ENCODE measurements at regions not wholly inside any gene's neighbourhood (a gene's known extent, or its start where the extent isn't known, plus 50 kb on each side); places are given as distances from the start of the nearest gene placed in this dataset.

DNA sequence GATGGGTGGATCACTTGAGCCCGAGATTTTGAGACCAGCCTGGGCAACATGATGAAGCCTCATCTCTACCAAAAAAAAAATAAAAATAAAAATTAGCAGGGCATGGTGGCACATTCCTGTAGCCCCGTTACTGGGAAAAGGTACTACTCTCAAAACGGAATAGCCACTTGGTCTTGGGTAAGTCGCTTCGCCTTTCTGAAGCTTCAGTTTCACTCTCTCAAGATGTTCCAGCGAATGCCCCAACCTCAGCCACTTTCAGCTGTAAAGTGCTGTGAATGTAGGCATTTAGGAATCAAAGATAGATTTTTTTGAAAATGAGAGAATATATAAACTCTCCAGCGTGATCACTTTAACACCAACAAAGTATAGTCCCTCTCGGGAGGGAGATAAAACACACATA is 154.1 kb upstream of the HS3ST3A1 start:
- H3K4me3 Mint-ChIP-seq, result no peak overlapping the region
- no peaks in the 10 kb centered on the region for H3K36me3 Mint-ChIP-seq
- TF ChIP-seq CTCF (IDR thresholded peaks at IDR 0.05; ENCODE audit: unreplicated experiment), result no peak
- no peak for DNase-seq (ENCODE audit: low spot score in 2 of 2, unreplicated experiment in 2 of 2)
- no peaks in the 10 kb centered on the region for H3K9me3 Mint-ChIP-seq
- no peak overlapping the region for H3K27ac Mint-ChIP-seq
- peaks cover 27% of the 10 kb centered on the region for H3K4me1 Mint-ChIP-seq
- H3K27me3 Mint-ChIP-seq (ENCODE audit: low read depth), result no peaks in the 10 kb centered on the region

DNA sequence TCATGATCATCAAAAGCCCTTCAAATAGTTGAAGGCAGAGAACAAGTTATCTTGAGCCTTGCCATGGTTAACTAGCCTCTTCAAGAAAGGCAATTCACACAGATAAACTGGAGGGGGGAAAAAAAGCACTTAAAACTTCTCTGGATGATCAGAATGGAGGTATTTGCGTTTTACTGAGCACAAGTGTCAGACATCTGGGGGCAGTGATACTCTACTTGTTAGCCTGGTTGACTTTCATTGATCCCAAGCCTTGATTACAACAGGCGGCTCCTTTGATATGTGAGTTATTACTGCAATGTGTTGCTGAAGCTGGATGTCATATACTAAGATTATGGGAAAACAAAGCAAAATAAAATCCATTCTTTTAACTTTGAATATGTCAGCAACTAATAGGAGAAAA is 155.0 kb upstream of the HS3ST3A1 start:
- H3K27ac Mint-ChIP-seq, result no peak overlapping the region
- no peaks in the 10 kb centered on the region for H3K27me3 Mint-ChIP-seq (ENCODE audit: low read depth)
- H3K4me1 Mint-ChIP-seq, result peaks cover 18% of the 10 kb centered on the region
- no peak for DNase-seq (ENCODE audit: low spot score in 2 of 2, unreplicated experiment in 2 of 2)
- H3K4me3 Mint-ChIP-seq, result no peak overlapping the region
- no peaks in the 10 kb centered on the region for H3K36me3 Mint-ChIP-seq
- no peak for TF ChIP-seq CTCF (IDR thresholded peaks at IDR 0.05; ENCODE audit: unreplicated experiment)
- no peaks in the 10 kb centered on the region for H3K9me3 Mint-ChIP-seq

GRCh38 chr17:13757871-13758270 is 156.1 kb upstream of the HS3ST3A1 start:
- DNase-seq (ENCODE audit: low spot score in 2 of 2, unreplicated experiment in 2 of 2), result no peak
- Mint-ChIP-seq H3K36me3 (no peaks in the 10 kb centered on the region), H3K27ac (no peak overlapping the region)

GRCh38 chr17:13759518-13760335 is 158.0 kb upstream of the HS3ST3A1 start:
- TF ChIP-seq CTCF (IDR thresholded peaks at IDR 0.05; ENCODE audit: unreplicated experiment), result no peak
- H3K27ac Mint-ChIP-seq, result no peak overlapping the region
- no peak for DNase-seq (ENCODE audit: low spot score in 2 of 2, unreplicated experiment in 2 of 2)
- H3K4me1 Mint-ChIP-seq, result peaks cover 15% of the 10 kb centered on the region
- H3K9me3 Mint-ChIP-seq, result peaks cover 5% of the 10 kb centered on the region
- no peaks in the 10 kb centered on the region for H3K36me3 Mint-ChIP-seq
- no peak overlapping the region for H3K4me3 Mint-ChIP-seq
- H3K27me3 Mint-ChIP-seq (ENCODE audit: low read depth), result no peaks in the 10 kb centered on the region

More at GRCh38 chr17:13757871-13758270, 156.1 kb upstream of the HS3ST3A1 start:
- Mint-ChIP-seq H3K4me1 (peaks cover 18% of the 10 kb centered on the region), H3K4me3 (no peak overlapping the region), H3K27me3 (ENCODE audit: low read depth) (no peaks in the 10 kb centered on the region), H3K9me3 (no peaks in the 10 kb centered on the region)
- no peak for TF ChIP-seq CTCF (IDR thresholded peaks at IDR 0.05; ENCODE audit: unreplicated experiment)

- Mint-ChIP-seq H3K27me3 (ENCODE audit: low read depth) (no peaks in the 10 kb centered on the region), H3K27ac (no peak overlapping the region), H3K4me1 (peaks cover 14% of the 10 kb centered on the region), H3K9me3 (peaks cover 5% of the 10 kb centered on the region), H3K4me3 (no peak overlapping the region), H3K36me3 (no peaks in the 10 kb centered on the region)
- no peak for DNase-seq (ENCODE audit: low spot score in 2 of 2, unreplicated experiment in 2 of 2)
- no peak for TF ChIP-seq CTCF (IDR thresholded peaks at IDR 0.05; ENCODE audit: unreplicated experiment)
Observed at GRCh38 chr17:13761038-13761603, 159.4 kb upstream of the HS3ST3A1 start.

Data from mesothelial cell of epicardium (in vitro differentiated cells).